Sigmoid colon (tissue), 4 donors: ENCODE measurements at regions not wholly inside any gene's neighbourhood (a gene's known extent, or its start where the extent isn't known, plus 50 kb on each side); places are given as distances from the start of the nearest gene placed in this dataset.

Experiments used
- CTCF ChIP-seq, 4 experiments: fragments of 450-650 bp in 3 of 4; fragments of 200-600 bp in 1 of 4; IDR thresholded peaks; one replicate each; pipeline ENCODE4 v1.5.1; 2016 to 2019; ENCODE audit warnings: antibody characterized with exemption in 4 of 4, mild to moderate bottlenecking in 3 of 4, moderate library complexity in 2 of 4
- EP300 ChIP-seq, 4 donors: sonication (generic); formaldehyde crosslinking; IDR thresholded peaks; one replicate each; pipeline ENCODE4 v1.6.1; 2017; ENCODE audit warnings: antibody characterized with exemption in 4 of 4
- POLR2A ChIP-seq, 2 donors: fragments of 450-650 bp; IDR thresholded peaks; one replicate each; pipeline ENCODE4 v1.6.1; 2016; ENCODE audit warnings: antibody characterized with exemption in 2 of 2, mild to moderate bottlenecking in 2 of 2, moderate library complexity in 2 of 2

- TF ChIP-seq CTCF (IDR thresholded peaks at IDR 0.05), result no peak
- no peak for TF ChIP-seq EP300 (IDR thresholded peaks at IDR 0.05)
- TF ChIP-seq POLR2A (IDR thresholded peaks at IDR 0.05), result no peak
Observed at GRCh38 chr4:100056701-100057100, 106.6 kb upstream of the H2AZ1 start.
